Hippocampal formation (tissue), 2 donors: ENCODE measurements at regions not wholly inside any gene's neighbourhood (a gene's known extent, or its start where the extent isn't known, plus 50 kb on each side); places are given as distances from the start of the nearest gene placed in this dataset.

Experiments
- DNase-seq, 2 donors: peaks; one replicate each; lab custom pipeline; 2025; lab: John Stamatoyannopoulos, UW

- no peak for DNase-seq
Observed at GRCh38 chr2:14530506-14530905, 102.0 kb upstream of the LRATD1 start.

GRCh38 chr2:14533131-14533757 is 99.3 kb upstream of the LRATD1 start:
- no peak for DNase-seq

- DNase-seq: no peak
Observed at GRCh38 chr2:14535156-14535555, 97.4 kb upstream of the LRATD1 start.

- DNase-seq: no peak
Observed at GRCh38 chr2:14536976-14537375, 95.5 kb upstream of the LRATD1 start.

- DNase-seq: no peak
Observed at GRCh38 chr2:14540015-14540414, 92.5 kb upstream of the LRATD1 start.

GRCh38 chr2:14543284-14543683 is 89.2 kb upstream of the LRATD1 start:
- DNase-seq: no peak

GRCh38 chr2:14544247-14544646 is 88.3 kb upstream of the LRATD1 start:
- no peak for DNase-seq

GRCh38 chr2:14547830-14548229 is 84.7 kb upstream of the LRATD1 start:
- no peak for DNase-seq

- no peak for DNase-seq
Observed at GRCh38 chr2:14550658-14551057, 81.9 kb upstream of the LRATD1 start.

GRCh38 chr2:14551069-14551468 is 81.4 kb upstream of the LRATD1 start:
- DNase-seq: no peak

- DNase-seq: no peak
Observed at GRCh38 chr2:14552286-14552685, 80.2 kb upstream of the LRATD1 start.

GRCh38 chr2:14552818-14553217 is 79.7 kb upstream of the LRATD1 start:
- DNase-seq: no peak

GRCh38 chr2:14554849-14555545 is 77.5 kb upstream of the LRATD1 start:
- DNase-seq: no peak

GRCh38 chr2:14557111-14557510 is 75.4 kb upstream of the LRATD1 start:
- DNase-seq: no peak

- no peak for DNase-seq
Observed at GRCh38 chr2:14557916-14558315, 74.6 kb upstream of the LRATD1 start.

GRCh38 chr2:14558335-14558919 is 74.1 kb upstream of the LRATD1 start:
- no peak for DNase-seq

GRCh38 chr2:14560716-14561115 is 71.8 kb upstream of the LRATD1 start:
- DNase-seq: no peak

- DNase-seq: no peak
Observed at GRCh38 chr2:14563324-14563723, 69.2 kb upstream of the LRATD1 start.

GRCh38 chr2:14565666-14566065 is 66.9 kb upstream of the LRATD1 start:
- no peak for DNase-seq

- DNase-seq: no peak
Observed at GRCh38 chr2:14567561-14567960, 65.0 kb upstream of the LRATD1 start.

- DNase-seq: no peak
Observed at GRCh38 chr2:14569294-14569693, 63.2 kb upstream of the LRATD1 start.

GRCh38 chr2:14572633-14573032 is 59.9 kb upstream of the LRATD1 start:
- DNase-seq: no peak

- no peak for DNase-seq
Observed at GRCh38 chr2:14577843-14578242, 54.7 kb upstream of the LRATD1 start.
